Neural cell (in vitro differentiated cells): ENCODE measurements at regions not wholly inside any gene's neighbourhood (a gene's known extent, or its start where the extent isn't known, plus 50 kb on each side); places are given as distances from the start of the nearest gene placed in this dataset.

ENCODE experiments used
- H2AFZ ChIP-seq: fragments of 200-600, 300-800 bp; sonication (generic), shearing (Covaris generic); 2 replicates; pipeline ENCODE4 v1.6.0; 2014; ENCODE audit warnings: low read depth, mild to moderate bottlenecking, antibody characterized with exemption, low read length, moderate library complexity
- H3F3A ChIP-seq: fragments of 200-600 bp; shearing (Covaris generic); 2 replicates; pipeline ENCODE4 v1.6.1; 2016; ENCODE audit warnings: mild to moderate bottlenecking, moderate library complexity, mixed read lengths, antibody characterized with exemption, low read length; ENCODE audit not compliant: insufficient read depth, poor library complexity, severe bottlenecking
- H3K27ac ChIP-seq: fragments of 200-600, 300-800 bp; sonication (generic), shearing (Covaris generic); 2 replicates; pipeline ENCODE4 v1.5.1; 2014; ENCODE audit warnings: mild to moderate bottlenecking, low read length, moderate library complexity
- H3K27me3 ChIP-seq: fragments of 300-800, 200-600 bp; sonication (generic), shearing (Covaris generic); 2 replicates; pipeline ENCODE4 v1.6.0; 2014; ENCODE audit warnings: mild to moderate bottlenecking, low read depth, low read length, moderate library complexity; ENCODE audit not compliant: insufficient read depth
- H3K36me3 ChIP-seq: fragments of 300-800, 200-600 bp; sonication (generic), shearing (Covaris generic); 2 replicates; pipeline ENCODE4 v1.5.1; 2014; ENCODE audit warnings: mild to moderate bottlenecking, antibody characterized with exemption, low read length, moderate library complexity; ENCODE audit not compliant: insufficient read depth
- H3K4me2 ChIP-seq: fragments of 300-800, 200-600 bp; sonication (generic), shearing (Covaris generic); 2 replicates; pipeline ENCODE4 v1.6.0; 2014; ENCODE audit warnings: mild to moderate bottlenecking, low read length
- H3K4me3 ChIP-seq: fragments of 300-800, 200-600 bp; sonication (generic), shearing (Covaris generic); 2 replicates; pipeline ENCODE4 v1.5.1; 2014; ENCODE audit warnings: mild to moderate bottlenecking, low read length, moderate library complexity
- H3K79me2 ChIP-seq: fragments of 200-600 bp; shearing (Covaris generic); replicated peaks from 2 replicates; pipeline ENCODE4 v1.6.0; 2014; ENCODE audit warnings: mild to moderate bottlenecking, low read length, moderate library complexity; ENCODE audit not compliant: insufficient read depth
- H3K9ac ChIP-seq: fragments of 300-800, 200-600 bp; sonication (generic), shearing (Covaris generic); 2 replicates; pipeline ENCODE4 v1.6.1; 2016; ENCODE audit warnings: mild to moderate bottlenecking, low read length, mixed read lengths
- H3K9me2 ChIP-seq: fragments of 200-600 bp; shearing (Covaris generic); 2 replicates; pipeline ENCODE4 v1.6.1; 2016; ENCODE audit warnings: mild to moderate bottlenecking, low read length, mixed read lengths; ENCODE audit not compliant: insufficient read depth
- H3K9me3 ChIP-seq: fragments of 200-600, 300-800 bp; sonication (generic), shearing (Covaris generic); 2 replicates; pipeline ENCODE4 v1.6.1; 2016; ENCODE audit warnings: mild to moderate bottlenecking, mixed run types, low read length, moderate library complexity, mixed read lengths
- H4K20me1 ChIP-seq: fragments of 200-600 bp; shearing (Covaris generic); 2 replicates; pipeline ENCODE4 v1.6.1; 2016; ENCODE audit warnings: mild to moderate bottlenecking, mixed run types; ENCODE audit not compliant: insufficient read depth
- CTCF ChIP-seq: fragments of 450-650 bp; IDR thresholded peaks from 2 replicates; pipeline ENCODE4 v1.5.1; 2014; ENCODE audit warnings: antibody characterized with exemption, mild to moderate bottlenecking, moderate library complexity; ENCODE audit not compliant: poor library complexity, severe bottlenecking
- EP300 ChIP-seq: fragments of 450-650 bp; conservative IDR thresholded peaks from 2 replicates; pipeline ENCODE4 v1.6.1; 2014; ENCODE audit warnings: antibody characterized with exemption, mild to moderate bottlenecking, moderate library complexity; ENCODE audit not compliant: poor library complexity, severe bottlenecking
- EZH2 ChIP-seq: fragments of 200-600, 300-800 bp; shearing (Covaris generic), sonication (generic); IDR thresholded peaks from 2 replicates; pipeline ENCODE4 v1.6.1; 2014; ENCODE audit warnings: antibody characterized with exemption, low read length, borderline replicate concordance, mild to moderate bottlenecking; ENCODE audit not compliant: insufficient read depth, poor library complexity, severe bottlenecking
- MXI1 ChIP-seq: fragments of 450-650 bp; conservative IDR thresholded peaks from 2 replicates; pipeline ENCODE4 v1.6.1; 2014; ENCODE audit warnings: antibody characterized with exemption, mild to moderate bottlenecking; ENCODE audit not compliant: poor library complexity, severe bottlenecking
- POLR2AphosphoS5 ChIP-seq: IDR thresholded peaks from 2 replicates; pipeline ENCODE4 v1.6.1; 2012
- RAD21 ChIP-seq: fragments of 450-650 bp; conservative IDR thresholded peaks from 2 replicates; pipeline ENCODE4 v1.6.1; 2014; ENCODE audit warnings: antibody characterized with exemption, mild to moderate bottlenecking, moderate library complexity
- SMC3 ChIP-seq: fragments of 450-650 bp; conservative IDR thresholded peaks from 2 replicates; pipeline ENCODE4 v1.6.1; 2014; ENCODE audit warnings: antibody characterized with exemption, mild to moderate bottlenecking, moderate library complexity; ENCODE audit not compliant: poor library complexity
- TAF1 ChIP-seq: IDR thresholded peaks from 2 replicates; pipeline ENCODE4 v1.6.1; 2012; ENCODE audit warnings: low read depth
- TF ChIP-seq, protein P1 (sequence below): IDR thresholded peaks from 2 replicates; pipeline ENCODE4 v1.6.1; 2012; ENCODE audit warnings: borderline replicate concordance

DNA sequence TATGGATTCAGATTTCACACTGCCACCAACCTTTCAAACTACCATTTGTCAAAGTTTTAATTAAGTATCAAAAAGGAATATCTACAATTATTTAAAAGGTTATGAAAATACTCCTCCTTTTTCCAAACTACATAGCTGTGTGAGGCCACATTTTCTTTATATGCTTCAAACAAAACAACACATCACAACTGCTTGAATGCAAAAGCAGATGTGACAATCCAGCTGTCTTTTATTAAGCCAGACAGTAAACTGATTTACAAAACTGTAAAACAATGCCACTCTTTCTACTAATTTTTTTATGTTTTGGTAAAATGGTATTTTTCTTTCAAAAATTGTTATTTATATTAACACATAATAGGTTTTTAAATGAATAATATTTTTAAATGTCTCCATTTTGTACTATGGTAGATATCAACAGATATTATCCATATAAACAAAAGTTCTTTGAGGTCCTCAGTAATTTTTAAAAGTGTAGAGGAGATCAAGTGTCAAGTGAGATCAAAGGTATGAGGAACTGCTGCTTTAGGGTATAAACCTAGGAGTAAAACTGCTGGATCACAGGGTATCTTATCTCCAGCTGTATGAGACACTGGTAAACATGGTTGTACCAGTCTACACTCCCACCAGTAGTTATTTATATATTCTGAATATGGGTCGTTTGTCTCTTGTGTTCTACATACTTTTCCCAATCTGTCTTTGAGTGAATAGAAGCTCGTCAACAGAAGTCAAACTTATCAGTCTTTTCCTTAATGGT, 68.8 kb upstream of the SERTAD2 start:
- H3K9ac ChIP-seq, result no peak overlapping the region
- H3K9me2 ChIP-seq, result no peaks in the 10 kb centered on the region
- H3K4me2 ChIP-seq, result no peak overlapping the region
- H3K27me3 ChIP-seq, result no peaks in the 10 kb centered on the region
- H3K79me2 ChIP-seq, result no peaks in the 10 kb centered on the region
- H3K27ac ChIP-seq, result no peak overlapping the region
- H3K4me3 ChIP-seq, result no peak overlapping the region
- H3F3A ChIP-seq, result no peaks in the 10 kb centered on the region
- no peak overlapping the region for H2AFZ ChIP-seq
- no peaks in the 10 kb centered on the region for H3K9me3 ChIP-seq
- TF ChIP-seq MXI1, result no peak
- no peak for TF ChIP-seq POLR2AphosphoS5
- TF ChIP-seq SMC3, result no peak
- no peak for TF ChIP-seq CTCF
- no peak for TF ChIP-seq EZH2
- no peak for TF ChIP-seq EP300
- TF ChIP-seq, protein P1, sequence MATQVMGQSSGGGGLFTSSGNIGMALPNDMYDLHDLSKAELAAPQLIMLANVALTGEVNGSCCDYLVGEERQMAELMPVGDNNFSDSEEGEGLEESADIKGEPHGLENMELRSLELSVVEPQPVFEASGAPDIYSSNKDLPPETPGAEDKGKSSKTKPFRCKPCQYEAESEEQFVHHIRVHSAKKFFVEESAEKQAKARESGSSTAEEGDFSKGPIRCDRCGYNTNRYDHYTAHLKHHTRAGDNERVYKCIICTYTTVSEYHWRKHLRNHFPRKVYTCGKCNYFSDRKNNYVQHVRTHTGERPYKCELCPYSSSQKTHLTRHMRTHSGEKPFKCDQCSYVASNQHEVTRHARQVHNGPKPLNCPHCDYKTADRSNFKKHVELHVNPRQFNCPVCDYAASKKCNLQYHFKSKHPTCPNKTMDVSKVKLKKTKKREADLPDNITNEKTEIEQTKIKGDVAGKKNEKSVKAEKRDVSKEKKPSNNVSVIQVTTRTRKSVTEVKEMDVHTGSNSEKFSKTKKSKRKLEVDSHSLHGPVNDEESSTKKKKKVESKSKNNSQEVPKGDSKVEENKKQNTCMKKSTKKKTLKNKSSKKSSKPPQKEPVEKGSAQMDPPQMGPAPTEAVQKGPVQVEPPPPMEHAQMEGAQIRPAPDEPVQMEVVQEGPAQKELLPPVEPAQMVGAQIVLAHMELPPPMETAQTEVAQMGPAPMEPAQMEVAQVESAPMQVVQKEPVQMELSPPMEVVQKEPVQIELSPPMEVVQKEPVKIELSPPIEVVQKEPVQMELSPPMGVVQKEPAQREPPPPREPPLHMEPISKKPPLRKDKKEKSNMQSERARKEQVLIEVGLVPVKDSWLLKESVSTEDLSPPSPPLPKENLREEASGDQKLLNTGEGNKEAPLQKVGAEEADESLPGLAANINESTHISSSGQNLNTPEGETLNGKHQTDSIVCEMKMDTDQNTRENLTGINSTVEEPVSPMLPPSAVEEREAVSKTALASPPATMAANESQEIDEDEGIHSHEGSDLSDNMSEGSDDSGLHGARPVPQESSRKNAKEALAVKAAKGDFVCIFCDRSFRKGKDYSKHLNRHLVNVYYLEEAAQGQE, result no peak
- TF ChIP-seq TAF1, result no peak
- no peak for TF ChIP-seq RAD21
- H4K20me1 ChIP-seq, result no peaks in the 10 kb centered on the region
- H3K36me3 ChIP-seq, result no peaks in the 10 kb centered on the region

DNA sequence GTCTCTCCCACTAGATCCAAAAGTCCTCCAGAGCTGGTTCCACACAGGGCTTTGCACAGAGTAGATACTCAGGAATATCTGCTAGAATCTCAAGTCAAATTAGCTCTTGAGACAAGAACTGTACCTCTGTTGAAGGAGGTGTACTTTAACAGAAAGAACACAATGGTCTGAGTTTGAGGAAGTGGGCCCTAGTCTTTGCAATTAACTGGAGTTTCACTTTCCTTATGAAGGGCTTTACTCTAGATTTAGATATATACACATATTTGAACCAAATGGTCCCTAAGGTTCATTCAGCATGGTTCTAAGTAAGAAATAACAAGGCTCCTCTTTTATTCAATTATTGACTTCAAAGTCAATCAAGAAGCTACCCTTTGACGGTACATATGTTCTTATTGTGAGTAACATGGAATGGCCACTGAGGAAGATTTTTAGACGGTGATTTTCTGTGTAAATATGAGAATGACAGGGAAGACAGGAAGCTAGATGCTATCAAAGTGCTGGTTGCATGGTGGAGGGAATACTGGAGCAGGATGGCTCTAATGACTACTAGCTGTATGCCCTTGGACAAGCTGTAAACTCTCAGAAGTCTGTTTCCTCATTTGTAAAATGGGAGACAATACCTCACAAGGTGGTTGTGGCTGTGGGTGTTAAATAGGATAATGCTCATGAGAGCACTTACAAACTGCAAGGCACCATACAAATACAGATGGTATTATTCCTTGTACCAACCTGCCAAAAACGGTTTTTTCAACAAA, 73.5 kb upstream of the SERTAD2 start:
- Histone ChIP-seq H4K20me1 (no peaks in the 10 kb centered on the region), H3K27ac (no peak overlapping the region), H3K4me3 (no peak overlapping the region), H2AFZ (no peak overlapping the region), H3K36me3 (no peaks in the 10 kb centered on the region), H3K9ac (no peak overlapping the region), H3K9me3 (no peaks in the 10 kb centered on the region), H3K4me2 (no peak overlapping the region), H3K79me2 (no peaks in the 10 kb centered on the region), H3K27me3 (no peaks in the 10 kb centered on the region), H3K9me2 (no peaks in the 10 kb centered on the region), H3F3A (no peaks in the 10 kb centered on the region)
- TF ChIP-seq TAF1 (no peak), POLR2AphosphoS5 (no peak), EZH2 (no peak), CTCF (no peak), SMC3 (no peak), MXI1 (no peak), RAD21 (no peak), EP300 (no peak)
- TF ChIP-seq, protein P1, result no peak
